ENCODE measurements at regions not wholly inside any gene's neighbourhood (a gene's known extent, or its start where the extent isn't known, plus 50 kb on each side); places are given as distances from the start of the nearest gene placed in this dataset.
"Not testable (repeated sequence)": the region's sequence is repeated elsewhere in the genome, so short reads cannot be mapped to it uniquely, and the experiment has no call there.

- not testable (repeated sequence) for H3K4me1 ChIP-seq (ENCODE audit: low read depth); H3K27me3 ChIP-seq; H3K36me3 ChIP-seq; H3K27ac ChIP-seq; H3K4me3 ChIP-seq; H3K9me3 ChIP-seq (ENCODE audit: low read depth)
- DNase-seq (ENCODE audit: low read depth in 1 of 2, low spot score in 1 of 2): peak in 1 of 2 donors; percentile 72
These were observed 55.6 kb upstream of the SPN start for GRCh38 chr16:29607428-29607823.

- not testable (repeated sequence) for DNase-seq (ENCODE audit: low read depth in 1 of 2, low spot score in 1 of 2); H3K36me3 ChIP-seq; H3K9me3 ChIP-seq (ENCODE audit: low read depth); H3K27ac ChIP-seq; H3K27me3 ChIP-seq; H3K4me1 ChIP-seq (ENCODE audit: low read depth)
- peak overlapping the region; percentile 48 for H3K4me3 ChIP-seq
These were observed 50.4 kb upstream of the SPN start for GRCh38 chr16:29612381-29613306.
